ENCODE measurements at regions not wholly inside any gene's neighbourhood (a gene's known extent, or its start where the extent isn't known, plus 50 kb on each side); places are given as distances from the start of the nearest gene placed in this dataset.

DNA sequence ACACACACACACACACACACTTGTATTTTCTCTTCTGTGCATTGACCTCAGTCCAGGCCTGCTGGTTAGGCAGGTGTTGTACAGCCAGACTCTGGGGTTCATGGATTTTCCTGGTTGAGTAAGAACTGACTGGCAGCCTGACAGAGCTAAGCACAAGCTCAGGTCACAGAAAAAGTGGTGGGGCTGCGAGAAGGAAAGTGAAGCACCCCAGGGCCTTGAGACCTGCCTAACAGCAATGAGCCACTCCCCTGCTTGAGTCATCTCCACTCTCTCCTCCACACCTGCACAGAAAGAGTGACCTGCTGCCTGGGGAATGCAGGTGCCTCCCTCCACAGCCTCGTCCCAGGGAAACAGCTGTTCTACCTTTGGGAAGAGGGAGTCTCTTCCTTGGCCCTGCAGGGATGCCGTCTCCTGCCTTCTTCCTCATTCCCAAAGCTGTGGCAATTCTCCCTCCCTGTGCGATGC lies 91.4 kb upstream of the LGALSL start:
- no peak for DNase-seq (ENCODE audit: low spot score)
- Mint-ChIP-seq H3K4me1 (ENCODE audit: unreplicated experiment) (peaks cover 32% of the 10 kb centered on the region), H3K27ac (ENCODE audit: unreplicated experiment) (peak overlapping the region; percentile 84), H3K4me3 (ENCODE audit: unreplicated experiment) (no peak overlapping the region), H3K9me3 (ENCODE audit: unreplicated experiment) (no peaks in the 10 kb centered on the region), H3K27me3 (ENCODE audit: unreplicated experiment) (peaks cover 7% of the 10 kb centered on the region), H3K36me3 (ENCODE audit: low read depth, unreplicated experiment) (no peaks in the 10 kb centered on the region)
- TF ChIP-seq, protein P1, sequence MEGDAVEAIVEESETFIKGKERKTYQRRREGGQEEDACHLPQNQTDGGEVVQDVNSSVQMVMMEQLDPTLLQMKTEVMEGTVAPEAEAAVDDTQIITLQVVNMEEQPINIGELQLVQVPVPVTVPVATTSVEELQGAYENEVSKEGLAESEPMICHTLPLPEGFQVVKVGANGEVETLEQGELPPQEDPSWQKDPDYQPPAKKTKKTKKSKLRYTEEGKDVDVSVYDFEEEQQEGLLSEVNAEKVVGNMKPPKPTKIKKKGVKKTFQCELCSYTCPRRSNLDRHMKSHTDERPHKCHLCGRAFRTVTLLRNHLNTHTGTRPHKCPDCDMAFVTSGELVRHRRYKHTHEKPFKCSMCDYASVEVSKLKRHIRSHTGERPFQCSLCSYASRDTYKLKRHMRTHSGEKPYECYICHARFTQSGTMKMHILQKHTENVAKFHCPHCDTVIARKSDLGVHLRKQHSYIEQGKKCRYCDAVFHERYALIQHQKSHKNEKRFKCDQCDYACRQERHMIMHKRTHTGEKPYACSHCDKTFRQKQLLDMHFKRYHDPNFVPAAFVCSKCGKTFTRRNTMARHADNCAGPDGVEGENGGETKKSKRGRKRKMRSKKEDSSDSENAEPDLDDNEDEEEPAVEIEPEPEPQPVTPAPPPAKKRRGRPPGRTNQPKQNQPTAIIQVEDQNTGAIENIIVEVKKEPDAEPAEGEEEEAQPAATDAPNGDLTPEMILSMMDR (IDR thresholded peaks at IDR 0.05; ENCODE audit: unreplicated experiment) = no peak

DNA sequence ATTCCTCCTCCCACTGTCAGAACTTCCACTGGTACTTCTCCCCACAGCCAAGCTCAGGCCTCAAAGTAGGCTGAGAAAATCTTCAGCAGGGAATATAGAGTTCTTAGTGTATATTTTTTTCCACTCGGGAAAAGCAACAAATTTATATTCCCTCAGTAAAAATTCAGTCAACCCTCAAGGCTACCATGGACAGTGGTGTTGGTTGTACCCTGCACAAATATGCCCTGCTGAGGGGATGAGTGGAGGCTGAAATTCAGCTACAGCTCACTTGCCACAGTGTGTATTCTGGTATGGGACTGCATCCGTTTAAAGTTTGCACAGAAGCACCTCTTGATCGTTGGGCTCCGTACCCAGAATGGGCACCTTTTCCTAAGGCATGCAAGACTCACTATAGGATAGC lies 90.8 kb upstream of the LGALSL start:
- DNase-seq (ENCODE audit: low spot score) = no peak
- Mint-ChIP-seq H3K27me3 (ENCODE audit: unreplicated experiment) (peaks cover 7% of the 10 kb centered on the region), H3K4me1 (ENCODE audit: unreplicated experiment) (peaks cover 37% of the 10 kb centered on the region), H3K4me3 (ENCODE audit: unreplicated experiment) (no peak overlapping the region), H3K36me3 (ENCODE audit: low read depth, unreplicated experiment) (no peaks in the 10 kb centered on the region), H3K9me3 (ENCODE audit: unreplicated experiment) (no peaks in the 10 kb centered on the region), H3K27ac (ENCODE audit: unreplicated experiment) (peak overlapping the region; percentile 84)
- TF ChIP-seq, protein P1 (IDR thresholded peaks at IDR 0.05; ENCODE audit: unreplicated experiment) = no peak

DNA sequence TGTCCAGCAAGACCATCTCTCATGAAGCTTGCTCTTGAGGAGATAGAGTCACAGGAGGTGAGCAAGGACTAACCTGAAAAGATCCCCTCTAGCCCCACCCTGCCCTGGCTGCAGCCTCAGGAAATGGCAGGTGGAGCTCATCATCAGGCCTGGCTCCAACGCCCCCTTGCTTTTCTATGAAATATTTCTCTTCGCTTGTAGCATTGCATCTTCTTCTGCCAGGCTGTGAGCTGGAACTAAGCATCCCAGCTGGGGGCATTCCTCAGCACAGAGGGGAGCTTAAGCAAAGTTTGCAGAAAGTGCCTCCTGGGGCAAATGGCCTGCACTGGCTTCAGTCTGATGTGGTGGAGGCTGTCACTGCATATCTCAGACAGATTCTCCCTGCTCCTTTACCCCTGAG lies 90.1 kb upstream of the LGALSL start:
- Mint-ChIP-seq H3K27ac (ENCODE audit: unreplicated experiment) (no peak overlapping the region), H3K4me1 (ENCODE audit: unreplicated experiment) (peaks cover 39% of the 10 kb centered on the region), H3K4me3 (ENCODE audit: unreplicated experiment) (no peak overlapping the region), H3K27me3 (ENCODE audit: unreplicated experiment) (peaks cover 5% of the 10 kb centered on the region), H3K36me3 (ENCODE audit: low read depth, unreplicated experiment) (no peaks in the 10 kb centered on the region), H3K9me3 (ENCODE audit: unreplicated experiment) (no peaks in the 10 kb centered on the region)
- no peak for DNase-seq (ENCODE audit: low spot score)
- TF ChIP-seq, protein P1 (IDR thresholded peaks at IDR 0.05; ENCODE audit: unreplicated experiment) = no peak

DNA sequence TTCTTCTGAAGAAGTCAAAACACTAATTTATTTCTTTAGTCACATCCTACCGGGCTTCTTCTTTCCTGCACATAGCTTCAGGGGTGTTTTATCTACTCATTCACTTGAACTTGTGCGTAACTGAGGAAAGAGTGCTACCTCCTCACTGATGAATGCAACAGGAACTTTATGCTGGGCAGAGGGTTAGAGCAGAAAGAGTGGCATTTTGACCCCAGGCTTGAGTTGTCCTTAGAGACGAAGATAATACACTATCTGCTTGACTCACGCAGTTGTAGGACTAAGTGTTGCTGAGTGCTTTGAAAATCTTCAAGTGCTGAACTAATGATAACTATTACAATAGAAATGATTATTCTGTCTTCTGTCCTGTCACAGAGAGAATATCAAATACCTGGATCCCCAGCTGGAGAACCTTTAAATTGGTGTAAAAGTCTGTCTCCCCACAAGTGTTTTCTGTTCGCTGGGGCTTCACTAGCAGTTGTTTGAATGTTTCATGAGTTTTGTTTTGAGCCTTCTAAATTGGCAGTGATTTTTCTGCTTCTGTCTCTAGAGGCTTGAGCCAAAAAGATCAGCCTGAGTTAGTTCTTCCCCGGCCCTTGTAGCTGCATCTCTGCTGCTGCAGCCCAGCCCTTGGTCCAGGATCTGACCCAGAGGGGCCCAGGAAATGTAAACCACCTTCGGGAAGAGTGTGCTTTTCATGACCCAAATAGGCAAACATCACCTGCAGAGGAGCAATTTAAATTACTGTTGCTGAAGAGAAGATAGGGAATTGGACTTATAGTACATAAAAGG lies 86.3 kb upstream of the LGALSL start:
- DNase-seq (ENCODE audit: low spot score) = no peak
- TF ChIP-seq, protein P1 (IDR thresholded peaks at IDR 0.05; ENCODE audit: unreplicated experiment) = no peak
- Mint-ChIP-seq H3K9me3 (ENCODE audit: unreplicated experiment) (no peaks in the 10 kb centered on the region), H3K4me1 (ENCODE audit: unreplicated experiment) (peaks cover 30% of the 10 kb centered on the region), H3K4me3 (ENCODE audit: unreplicated experiment) (no peak overlapping the region), H3K36me3 (ENCODE audit: low read depth, unreplicated experiment) (no peaks in the 10 kb centered on the region), H3K27me3 (ENCODE audit: unreplicated experiment) (no peaks in the 10 kb centered on the region), H3K27ac (ENCODE audit: unreplicated experiment) (no peak overlapping the region)

DNA sequence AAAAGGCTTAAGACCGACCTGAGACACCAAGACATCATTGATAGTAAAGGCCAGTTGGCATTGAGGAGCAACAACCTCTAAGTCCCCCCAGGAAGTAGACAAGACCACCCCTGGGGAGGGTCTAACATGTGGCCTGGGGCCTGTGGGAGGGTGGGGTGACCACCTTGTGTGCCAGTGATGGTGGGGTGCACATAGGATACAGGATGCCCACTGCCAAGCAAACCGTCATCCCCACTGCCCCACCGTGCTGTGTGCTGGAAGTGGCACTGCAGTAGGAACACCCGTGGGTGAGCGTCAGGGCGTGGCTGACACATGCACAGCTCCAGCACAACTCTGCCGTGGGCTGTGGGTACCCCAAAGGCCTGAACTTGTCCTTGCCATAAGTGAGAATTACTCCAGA lies 84.3 kb upstream of the LGALSL start:
- TF ChIP-seq, protein P1 (IDR thresholded peaks at IDR 0.05; ENCODE audit: unreplicated experiment) = no peak
- Mint-ChIP-seq H3K4me3 (ENCODE audit: unreplicated experiment) (no peak overlapping the region), H3K36me3 (ENCODE audit: low read depth, unreplicated experiment) (no peaks in the 10 kb centered on the region), H3K27me3 (ENCODE audit: unreplicated experiment) (peaks cover 6% of the 10 kb centered on the region), H3K27ac (ENCODE audit: unreplicated experiment) (no peak overlapping the region), H3K9me3 (ENCODE audit: unreplicated experiment) (no peaks in the 10 kb centered on the region), H3K4me1 (ENCODE audit: unreplicated experiment) (peaks cover 20% of the 10 kb centered on the region)
- DNase-seq (ENCODE audit: low spot score) = no peak

Measured in endothelial cell (in vitro differentiated cells).